ENCODE measurements at regions not wholly inside any gene's neighbourhood (a gene's known extent, or its start where the extent isn't known, plus 50 kb on each side); places are given as distances from the start of the nearest gene placed in this dataset.
"Not testable (repeated sequence)": the region's sequence is repeated elsewhere in the genome, so short reads cannot be mapped to it uniquely, and the experiment has no call there.

DNA sequence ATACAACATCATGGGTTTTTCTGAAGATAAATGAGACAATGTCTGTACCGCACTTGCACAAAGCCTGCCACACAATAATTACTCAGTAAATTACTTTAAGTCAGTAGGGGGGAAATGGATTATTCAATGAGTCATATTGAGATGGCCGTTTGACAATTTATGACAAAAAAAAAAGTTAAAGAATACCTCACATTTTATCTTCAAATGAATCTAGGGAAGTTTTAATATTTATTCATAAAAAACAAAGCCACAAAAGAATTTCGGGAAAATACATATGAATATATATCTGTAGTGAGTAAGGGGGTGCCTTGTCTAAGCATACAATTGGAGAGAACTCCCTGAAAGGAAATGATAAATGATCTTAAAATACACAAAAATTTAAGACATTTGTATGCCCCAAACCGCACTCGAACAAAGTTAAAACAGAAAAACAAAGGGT, 197.0 kb upstream of the SLC7A11 start:
- H3F3A ChIP-seq (ENCODE audit: control insufficient read depth, insufficient read depth), result no peaks in the 10 kb centered on the region
- H3K4me2 ChIP-seq (ENCODE audit: low read length), result no peak overlapping the region
- TF ChIP-seq EZH2phosphoT487 (IDR thresholded peaks at IDR 0.05; ENCODE audit: borderline replicate concordance, low read length), result no peak
- no peak for TF ChIP-seq CTCF (IDR thresholded peaks at IDR 0.05; ENCODE audit: low read depth, low read length, poor library complexity, severe bottlenecking)
- H3K79me2 ChIP-seq (ENCODE audit: control insufficient read depth, low read length), result no peaks in the 10 kb centered on the region
- no peaks in the 10 kb centered on the region for H3K9me3 ChIP-seq (ENCODE audit: control insufficient read depth, insufficient read depth, low read length)
- no peaks in the 10 kb centered on the region for H3K27me3 ChIP-seq (ENCODE audit: control insufficient read depth, low read length)
- no peak overlapping the region for H3K4me3 ChIP-seq (ENCODE audit: low read length)
- H3K27ac ChIP-seq (ENCODE audit: low read depth, low read length), result no peak overlapping the region
- H3K9me2 ChIP-seq (replicated peaks; ENCODE audit: control insufficient read depth, low read length), result no peaks in the 10 kb centered on the region
- no peaks in the 10 kb centered on the region for H3K36me3 ChIP-seq (ENCODE audit: control insufficient read depth, low read length)
- no peaks in the 10 kb centered on the region for H3K4me1 ChIP-seq (ENCODE audit: control insufficient read depth, low read length)
- H4K20me1 ChIP-seq (ENCODE audit: control insufficient read depth, insufficient read depth, low read depth, low read length), result no peaks in the 10 kb centered on the region

DNA sequence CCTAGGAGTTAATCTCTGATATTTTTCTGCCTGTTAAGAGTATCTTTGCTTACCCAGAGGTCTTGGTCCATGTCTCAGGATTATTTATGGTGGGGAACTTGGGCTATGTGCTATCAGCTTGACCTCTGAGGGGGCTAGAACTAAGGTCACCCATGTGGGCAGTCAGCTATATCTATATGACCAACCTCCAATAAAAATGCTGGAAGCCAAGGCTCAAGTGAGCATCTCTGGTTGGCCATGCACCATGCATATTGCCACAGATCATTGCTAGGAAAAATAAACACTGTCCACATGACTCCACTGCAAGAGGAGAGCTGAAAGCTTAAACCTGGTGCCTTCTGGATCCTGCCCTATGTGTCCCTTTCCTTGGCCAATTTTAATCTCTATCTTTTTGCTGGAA, 196.5 kb upstream of the SLC7A11 start:
- H3K36me3 ChIP-seq (ENCODE audit: control insufficient read depth, low read length), result no peaks in the 10 kb centered on the region
- no peak for TF ChIP-seq CTCF (IDR thresholded peaks at IDR 0.05; ENCODE audit: low read depth, low read length, poor library complexity, severe bottlenecking)
- no peak for TF ChIP-seq EZH2phosphoT487 (IDR thresholded peaks at IDR 0.05; ENCODE audit: borderline replicate concordance, low read length)
- no peak overlapping the region for H3K4me2 ChIP-seq (ENCODE audit: low read length)
- H3K27me3 ChIP-seq (ENCODE audit: control insufficient read depth, low read length), result no peaks in the 10 kb centered on the region
- no peak overlapping the region for H3K27ac ChIP-seq (ENCODE audit: low read depth, low read length)
- no peaks in the 10 kb centered on the region for H3F3A ChIP-seq (ENCODE audit: control insufficient read depth, insufficient read depth)
- H3K9me3 ChIP-seq (ENCODE audit: control insufficient read depth, insufficient read depth, low read length), result no peaks in the 10 kb centered on the region
- H3K79me2 ChIP-seq (ENCODE audit: control insufficient read depth, low read length), result no peaks in the 10 kb centered on the region
- no peak overlapping the region for H3K4me3 ChIP-seq (ENCODE audit: low read length)
- no peaks in the 10 kb centered on the region for H3K4me1 ChIP-seq (ENCODE audit: control insufficient read depth, low read length)
- no peaks in the 10 kb centered on the region for H3K9me2 ChIP-seq (replicated peaks; ENCODE audit: control insufficient read depth, low read length)
- H4K20me1 ChIP-seq (ENCODE audit: control insufficient read depth, insufficient read depth, low read depth, low read length), result no peaks in the 10 kb centered on the region

- H3K36me3 ChIP-seq (ENCODE audit: control insufficient read depth, low read length), result no peaks in the 10 kb centered on the region
- H3K27me3 ChIP-seq (ENCODE audit: control insufficient read depth, low read length), result no peaks in the 10 kb centered on the region
- TF ChIP-seq EZH2phosphoT487 (IDR thresholded peaks at IDR 0.05; ENCODE audit: borderline replicate concordance, low read length) (no peak), CTCF (IDR thresholded peaks at IDR 0.05; ENCODE audit: low read depth, low read length, poor library complexity, severe bottlenecking) (no peak)
- no peaks in the 10 kb centered on the region for H3K79me2 ChIP-seq (ENCODE audit: control insufficient read depth, low read length)
- H4K20me1 ChIP-seq (ENCODE audit: control insufficient read depth, insufficient read depth, low read depth, low read length), result no peaks in the 10 kb centered on the region
- H3K27ac ChIP-seq (ENCODE audit: low read depth, low read length), result no peak overlapping the region
- H3F3A ChIP-seq (ENCODE audit: control insufficient read depth, insufficient read depth), result no peaks in the 10 kb centered on the region
- H3K4me1 ChIP-seq (ENCODE audit: control insufficient read depth, low read length), result no peaks in the 10 kb centered on the region
- no peaks in the 10 kb centered on the region for H3K9me2 ChIP-seq (replicated peaks; ENCODE audit: control insufficient read depth, low read length)
- H3K4me2 ChIP-seq (ENCODE audit: low read length), result no peak overlapping the region
- no peak overlapping the region for H3K4me3 ChIP-seq (ENCODE audit: low read length)
- H3K9me3 ChIP-seq (ENCODE audit: control insufficient read depth, insufficient read depth, low read length), result no peaks in the 10 kb centered on the region
These were observed 195.2 kb upstream of the SLC7A11 start for GRCh38 chr4:138437263-138437851.

- H3K27me3 ChIP-seq (ENCODE audit: control insufficient read depth, low read length); H3K4me2 ChIP-seq (ENCODE audit: low read length); H4K20me1 ChIP-seq (ENCODE audit: control insufficient read depth, insufficient read depth, low read depth, low read length); H3F3A ChIP-seq (ENCODE audit: control insufficient read depth, insufficient read depth); H3K36me3 ChIP-seq (ENCODE audit: control insufficient read depth, low read length); H3K9me2 ChIP-seq (replicated peaks; ENCODE audit: control insufficient read depth, low read length); H3K4me1 ChIP-seq (ENCODE audit: control insufficient read depth, low read length); H3K79me2 ChIP-seq (ENCODE audit: control insufficient read depth, low read length); H3K9me3 ChIP-seq (ENCODE audit: control insufficient read depth, insufficient read depth, low read length); H3K27ac ChIP-seq (ENCODE audit: low read depth, low read length); H3K4me3 ChIP-seq (ENCODE audit: low read length): not testable (repeated sequence)
These were observed 193.6 kb upstream of the SLC7A11 start for GRCh38 chr4:138435733-138436132.

GRCh38 chr4:138435046-138435445, 192.9 kb upstream of the SLC7A11 start:
- not testable (repeated sequence) for H3K9me3 ChIP-seq (ENCODE audit: control insufficient read depth, insufficient read depth, low read length); H3K4me1 ChIP-seq (ENCODE audit: control insufficient read depth, low read length); H3K79me2 ChIP-seq (ENCODE audit: control insufficient read depth, low read length); H3K4me3 ChIP-seq (ENCODE audit: low read length); H3K36me3 ChIP-seq (ENCODE audit: control insufficient read depth, low read length); H4K20me1 ChIP-seq (ENCODE audit: control insufficient read depth, insufficient read depth, low read depth, low read length); H3F3A ChIP-seq (ENCODE audit: control insufficient read depth, insufficient read depth); H3K27ac ChIP-seq (ENCODE audit: low read depth, low read length); H3K9me2 ChIP-seq (replicated peaks; ENCODE audit: control insufficient read depth, low read length); H3K27me3 ChIP-seq (ENCODE audit: control insufficient read depth, low read length); H3K4me2 ChIP-seq (ENCODE audit: low read length)

Measured in DOHH2 (cell line).